ENCODE measurements at regions not wholly inside any gene's neighbourhood (a gene's known extent, or its start where the extent isn't known, plus 50 kb on each side); places are given as distances from the start of the nearest gene placed in this dataset.

- ATAC-seq (no peak), DNase-seq (no peak)
- Histone ChIP-seq H3K4me3 (ENCODE audit: low read length) (no peak overlapping the region), H3K27me3 (ENCODE audit: control insufficient read depth, insufficient read depth) (no peaks in the 10 kb centered on the region), H3K9me3 (ENCODE audit: control insufficient read depth, low read length) (no peaks in the 10 kb centered on the region), H3K27ac (ENCODE audit: low read length) (no peak overlapping the region), H3K4me1 (ENCODE audit: control insufficient read depth, insufficient read depth, low read length) (peaks cover 4% of the 10 kb centered on the region)
- WGBS: 79% methylated on average over 10 of the region's 10 CpGs
- intact Hi-C loops (cut with DNase I): no loop called here
Observed at GRCh38 chr19:34841780-34842179, 68.8 kb upstream of the ZNF599 start.

GRCh38 chr19:34838753-34839431, 65.9 kb upstream of the ZNF599 start:
- H3K4me3 ChIP-seq (ENCODE audit: low read length): no peak overlapping the region
- peaks cover 4% of the 10 kb centered on the region for H3K4me1 ChIP-seq (ENCODE audit: control insufficient read depth, insufficient read depth, low read length)
- no peaks in the 10 kb centered on the region for H3K27me3 ChIP-seq (ENCODE audit: control insufficient read depth, insufficient read depth)
- no peaks in the 10 kb centered on the region for H3K9me3 ChIP-seq (ENCODE audit: control insufficient read depth, low read length)
- H3K27ac ChIP-seq (ENCODE audit: low read length): no peak overlapping the region
- ATAC-seq (peak; percentile 32 to 66), DNase-seq (peak; percentile 22 to 69 (median 67))
- 22% methylated on average over 43 of the region's 43 CpGs for WGBS
- intact Hi-C loops (cut with DNase I): no loop called here

- WGBS: 47% methylated on average over 6 of the region's 6 CpGs
- H3K27me3 ChIP-seq (ENCODE audit: control insufficient read depth, insufficient read depth): no peaks in the 10 kb centered on the region
- H3K4me3 ChIP-seq (ENCODE audit: low read length): no peak overlapping the region
- intact Hi-C loops (cut with DNase I): no loop called here
- peak overlapping the region; percentile 15 for H3K27ac ChIP-seq (ENCODE audit: low read length)
- ATAC-seq (peak; percentile 59 to 72), DNase-seq (no peak)
- peaks cover 4% of the 10 kb centered on the region for H3K4me1 ChIP-seq (ENCODE audit: control insufficient read depth, insufficient read depth, low read length)
- H3K9me3 ChIP-seq (ENCODE audit: control insufficient read depth, low read length): no peaks in the 10 kb centered on the region
Observed at GRCh38 chr19:34838248-34838647, 65.2 kb upstream of the ZNF599 start.

- peaks cover 4% of the 10 kb centered on the region for H3K4me1 ChIP-seq (ENCODE audit: control insufficient read depth, insufficient read depth, low read length)
- H3K4me3 ChIP-seq (ENCODE audit: low read length): no peak overlapping the region
- DNase-seq (peak; percentile 52 to 87 (median 87)), ATAC-seq (peak; percentile 85 to 87)
- no peak overlapping the region for H3K27ac ChIP-seq (ENCODE audit: low read length)
- intact Hi-C loops (cut with DNase I): no loop called here
- H3K9me3 ChIP-seq (ENCODE audit: control insufficient read depth, low read length): no peaks in the 10 kb centered on the region
- H3K27me3 ChIP-seq (ENCODE audit: control insufficient read depth, insufficient read depth): no peaks in the 10 kb centered on the region
- WGBS: 9% methylated on average over 1 of the region's 1 CpG
Observed at GRCh38 chr19:34837262-34837661, 64.2 kb upstream of the ZNF599 start.

GRCh38 chr19:34835631-34836351, 62.8 kb upstream of the ZNF599 start:
- WGBS: 86% methylated on average over 7 of the region's 7 CpGs
- intact Hi-C loops (cut with DNase I): no loop called here
- Histone ChIP-seq H3K4me1 (ENCODE audit: control insufficient read depth, insufficient read depth, low read length) (peaks cover 4% of the 10 kb centered on the region), H3K27me3 (ENCODE audit: control insufficient read depth, insufficient read depth) (no peaks in the 10 kb centered on the region), H3K27ac (ENCODE audit: low read length) (no peak overlapping the region), H3K4me3 (ENCODE audit: low read length) (no peak overlapping the region), H3K9me3 (ENCODE audit: control insufficient read depth, low read length) (no peaks in the 10 kb centered on the region)
- ATAC-seq: no peak
- no peak for DNase-seq

- Histone ChIP-seq H3K4me3 (ENCODE audit: low read length) (no peak overlapping the region), H3K27me3 (ENCODE audit: control insufficient read depth, insufficient read depth) (no peaks in the 10 kb centered on the region), H3K9me3 (ENCODE audit: control insufficient read depth, low read length) (no peaks in the 10 kb centered on the region), H3K4me1 (ENCODE audit: control insufficient read depth, insufficient read depth, low read length) (peaks cover 4% of the 10 kb centered on the region), H3K27ac (ENCODE audit: low read length) (no peak overlapping the region)
- 76% methylated on average over 7 of the region's 7 CpGs for WGBS
- no peak for ATAC-seq
- intact Hi-C loops (cut with DNase I): no loop called here
- DNase-seq: no peak
Observed at GRCh38 chr19:34834472-34835061, 61.6 kb upstream of the ZNF599 start.

GRCh38 chr19:34832581-34833112, 59.6 kb upstream of the ZNF599 start:
- whole genome bisulfite sequencing: 73% methylated on average over 37 of the region's 37 CpGs
- Histone ChIP-seq H3K4me3 (ENCODE audit: low read length) (no peak overlapping the region), H3K4me1 (ENCODE audit: control insufficient read depth, insufficient read depth, low read length) (peaks cover 1% of the 10 kb centered on the region), H3K27me3 (ENCODE audit: control insufficient read depth, insufficient read depth) (no peaks in the 10 kb centered on the region), H3K9me3 (ENCODE audit: control insufficient read depth, low read length) (no peaks in the 10 kb centered on the region), H3K27ac (ENCODE audit: low read length) (no peak overlapping the region)
- intact Hi-C loops (cut with DNase I): no loop called here
- peak in 1 of 2 donors; percentile 28 for ATAC-seq
- DNase-seq: no peak

GRCh38 chr19:34831714-34832113, 58.7 kb upstream of the ZNF599 start:
- ATAC-seq: no peak
- H3K4me1 ChIP-seq (ENCODE audit: control insufficient read depth, insufficient read depth, low read length): no peaks in the 10 kb centered on the region
- H3K27ac ChIP-seq (ENCODE audit: low read length): no peak overlapping the region
- no peak overlapping the region for H3K4me3 ChIP-seq (ENCODE audit: low read length)
- no peaks in the 10 kb centered on the region for H3K9me3 ChIP-seq (ENCODE audit: control insufficient read depth, low read length)
- H3K27me3 ChIP-seq (ENCODE audit: control insufficient read depth, insufficient read depth): no peaks in the 10 kb centered on the region
- no peak for DNase-seq
- 83% methylated on average over 5 of the region's 5 CpGs for WGBS
- intact Hi-C loops (cut with DNase I): no loop called here

- Histone ChIP-seq H3K4me3 (ENCODE audit: low read length) (no peak overlapping the region), H3K9me3 (ENCODE audit: control insufficient read depth, low read length) (no peaks in the 10 kb centered on the region), H3K27ac (ENCODE audit: low read length) (no peak overlapping the region), H3K4me1 (ENCODE audit: control insufficient read depth, insufficient read depth, low read length) (no peaks in the 10 kb centered on the region), H3K27me3 (ENCODE audit: control insufficient read depth, insufficient read depth) (no peaks in the 10 kb centered on the region)
- WGBS: 88% methylated on average over 3 of the region's 3 CpGs
- ATAC-seq: no peak
- no peak for DNase-seq
- intact Hi-C loops (cut with DNase I): no loop called here
Observed at GRCh38 chr19:34828156-34828555, 55.1 kb upstream of the ZNF599 start.

- no peaks in the 10 kb centered on the region for H3K4me1 ChIP-seq (ENCODE audit: control insufficient read depth, insufficient read depth, low read length)
- ATAC-seq (no peak), DNase-seq (no peak)
- no peaks in the 10 kb centered on the region for H3K27me3 ChIP-seq (ENCODE audit: control insufficient read depth, insufficient read depth)
- H3K9me3 ChIP-seq (ENCODE audit: control insufficient read depth, low read length): no peaks in the 10 kb centered on the region
- no peak overlapping the region for H3K4me3 ChIP-seq (ENCODE audit: low read length)
- intact Hi-C loops (cut with DNase I): no loop called here
- no peak overlapping the region for H3K27ac ChIP-seq (ENCODE audit: low read length)
- WGBS: 82% methylated on average over 10 of the region's 10 CpGs
Observed at GRCh38 chr19:34825212-34825611, 52.2 kb upstream of the ZNF599 start.

GRCh38 chr19:34824686-34825085, 51.7 kb upstream of the ZNF599 start:
- ATAC-seq: no peak
- WGBS: 81% methylated on average over 4 of the region's 4 CpGs

More at GRCh38 chr19:34824686-34825085, 51.7 kb upstream of the ZNF599 start:
- Histone ChIP-seq H3K27me3 (ENCODE audit: control insufficient read depth, insufficient read depth) (no peaks in the 10 kb centered on the region), H3K27ac (ENCODE audit: low read length) (no peak overlapping the region), H3K4me3 (ENCODE audit: low read length) (no peak overlapping the region), H3K4me1 (ENCODE audit: control insufficient read depth, insufficient read depth, low read length) (no peaks in the 10 kb centered on the region), H3K9me3 (ENCODE audit: control insufficient read depth, low read length) (no peaks in the 10 kb centered on the region)
- no peak for DNase-seq
- intact Hi-C loops (cut with DNase I): no loop called here

All from right cardiac atrium (tissue), 5 donors.